DOHH2 (cell line): ENCODE measurements at regions not wholly inside any gene's neighbourhood (a gene's known extent, or its start where the extent isn't known, plus 50 kb on each side); places are given as distances from the start of the nearest gene placed in this dataset.

Experiments
- CTCF ChIP-seq: fragments of 200-600 bp; sonication (generic); IDR thresholded peaks from one replicate; pipeline ENCODE4 v1.5.1; 2014; ENCODE audit warnings: antibody characterized with exemption, mild to moderate bottlenecking, low read depth, low read length; ENCODE audit not compliant: poor library complexity, severe bottlenecking
- EZH2phosphoT487 ChIP-seq: fragments of 200-600 bp; sonication (generic); IDR thresholded peaks from 2 replicates; pipeline ENCODE4 v1.6.1; 2017; ENCODE audit warnings: borderline replicate concordance, mild to moderate bottlenecking, antibody characterized with exemption, low read length, moderate library complexity, mixed read lengths

- no peak for TF ChIP-seq CTCF
- TF ChIP-seq EZH2phosphoT487 = no peak
Observed at GRCh38 chr3:67104388-67104787, 106.3 kb downstream of the KBTBD8 start.
